C4-2B (cell line): ENCODE measurements at regions not wholly inside any gene's neighbourhood (a gene's known extent, or its start where the extent isn't known, plus 50 kb on each side); places are given as distances from the start of the nearest gene placed in this dataset.

Experiments used
- ZFX ChIP-seq: fragments of 450-650 bp; IDR thresholded peaks from 2 replicates; pipeline ENCODE4 v1.6.1; 2017
- TF ChIP-seq, protein P1 (sequence below): fragments of 450-650 bp; conservative IDR thresholded peaks from 2 replicates; pipeline ENCODE4 v1.5.1; 2017; ENCODE audit warnings: mild to moderate bottlenecking

- TF ChIP-seq, protein P1, sequence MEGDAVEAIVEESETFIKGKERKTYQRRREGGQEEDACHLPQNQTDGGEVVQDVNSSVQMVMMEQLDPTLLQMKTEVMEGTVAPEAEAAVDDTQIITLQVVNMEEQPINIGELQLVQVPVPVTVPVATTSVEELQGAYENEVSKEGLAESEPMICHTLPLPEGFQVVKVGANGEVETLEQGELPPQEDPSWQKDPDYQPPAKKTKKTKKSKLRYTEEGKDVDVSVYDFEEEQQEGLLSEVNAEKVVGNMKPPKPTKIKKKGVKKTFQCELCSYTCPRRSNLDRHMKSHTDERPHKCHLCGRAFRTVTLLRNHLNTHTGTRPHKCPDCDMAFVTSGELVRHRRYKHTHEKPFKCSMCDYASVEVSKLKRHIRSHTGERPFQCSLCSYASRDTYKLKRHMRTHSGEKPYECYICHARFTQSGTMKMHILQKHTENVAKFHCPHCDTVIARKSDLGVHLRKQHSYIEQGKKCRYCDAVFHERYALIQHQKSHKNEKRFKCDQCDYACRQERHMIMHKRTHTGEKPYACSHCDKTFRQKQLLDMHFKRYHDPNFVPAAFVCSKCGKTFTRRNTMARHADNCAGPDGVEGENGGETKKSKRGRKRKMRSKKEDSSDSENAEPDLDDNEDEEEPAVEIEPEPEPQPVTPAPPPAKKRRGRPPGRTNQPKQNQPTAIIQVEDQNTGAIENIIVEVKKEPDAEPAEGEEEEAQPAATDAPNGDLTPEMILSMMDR, result no peak
- TF ChIP-seq ZFX, result no peak
These were observed 1348.2 kb upstream of the ALCAM start for GRCh38 chr3:104018541-104018940.
